HEK293T (cell line): ENCODE measurements at regions not wholly inside any gene's neighbourhood (a gene's known extent, or its start where the extent isn't known, plus 50 kb on each side); places are given as distances from the start of the nearest gene placed in this dataset.
A peak's percentile ranks its signal among the peaks of the same experiment; 100 is the strongest.

Experiments
- CTCF ChIA-PET: fragments of 350-600 bp; formaldehyde crosslinking; extraction: SDS; loops from one replicate; lab custom pipeline; 2021; ENCODE audit warnings: antibody characterized with exemption, inconsistent platforms; lab: Yijun Ruan, JAX
- POLR2A ChIA-PET: fragments of 350-600 bp; formaldehyde crosslinking; extraction: SDS; loops from one replicate; lab custom pipeline; 2020; ENCODE audit warnings: antibody characterized with exemption, inconsistent platforms; lab: Yijun Ruan, JAX
- DNase-seq: peaks from one replicate; pipeline ENCODE4 v3.0.0; 2012; ENCODE audit warnings: mixed read lengths; ENCODE audit errors: extremely low spot score
- ARNT ChIP-seq: fragments of 450-650 bp; IDR thresholded peaks from 2 replicates; pipeline ENCODE4 v1.6.1; 2017; ENCODE audit warnings: mild to moderate bottlenecking
- BHLHE40 ChIP-seq: fragments of 450-650 bp; IDR thresholded peaks from 2 replicates; pipeline ENCODE4 v1.6.1; 2016; ENCODE audit warnings: mild to moderate bottlenecking, moderate library complexity, borderline replicate concordance
- CTBP1 ChIP-seq: fragments of 450-650 bp; IDR thresholded peaks from 2 replicates; pipeline ENCODE4 v1.6.1; 2016; ENCODE audit warnings: borderline replicate concordance
- ELF4 ChIP-seq: fragments of 450-650 bp; IDR thresholded peaks from 2 replicates; pipeline ENCODE4 v1.6.1; 2017; ENCODE audit warnings: antibody characterized with exemption
- FOXA1 ChIP-seq: fragments of 450-650 bp; IDR thresholded peaks from 2 replicates; pipeline ENCODE4 v1.6.1; 2016; ENCODE audit warnings: mild to moderate bottlenecking
- FOXK2 ChIP-seq: fragments of 450-650 bp; IDR thresholded peaks from 2 replicates; pipeline ENCODE4 v1.6.1; 2016; ENCODE audit warnings: mild to moderate bottlenecking
- FOXM1 ChIP-seq: fragments of 450-650 bp; IDR thresholded peaks from 2 replicates; pipeline ENCODE4 v1.6.1; 2017; ENCODE audit warnings: mild to moderate bottlenecking, borderline replicate concordance
- HDGF ChIP-seq: fragments of 450-650 bp; IDR thresholded peaks from 2 replicates; pipeline ENCODE4 v1.6.1; 2017; ENCODE audit warnings: antibody characterized with exemption, borderline replicate concordance
- L3MBTL2 ChIP-seq: fragments of 450-650 bp; conservative IDR thresholded peaks from 2 replicates; pipeline ENCODE4 v1.6.1; 2016; ENCODE audit warnings: mild to moderate bottlenecking
- LEF1 ChIP-seq: fragments of 450-650 bp; IDR thresholded peaks from 2 replicates; pipeline ENCODE4 v1.6.1; 2017; ENCODE audit warnings: mild to moderate bottlenecking, borderline replicate concordance
- NFRKB ChIP-seq: fragments of 450-650 bp; IDR thresholded peaks from 2 replicates; pipeline ENCODE4 v1.6.1; 2016; ENCODE audit warnings: mild to moderate bottlenecking, moderate library complexity
- PKNOX1 ChIP-seq: fragments of 450-650 bp; IDR thresholded peaks from 2 replicates; pipeline ENCODE4 v1.6.1; 2016
- SP1 ChIP-seq: fragments of 450-650 bp; IDR thresholded peaks from 2 replicates; pipeline ENCODE4 v1.6.1; 2017
- SUZ12 ChIP-seq: fragments of 450-650 bp; IDR thresholded peaks from 2 replicates; pipeline ENCODE4 v1.6.1; 2016; ENCODE audit warnings: mild to moderate bottlenecking
- TARDBP ChIP-seq: fragments of 450-650 bp; IDR thresholded peaks from 2 replicates; pipeline ENCODE4 v1.6.1; 2016
- ZNF384 ChIP-seq: fragments of 450-650 bp; IDR thresholded peaks from 2 replicates; pipeline ENCODE4 v1.6.1; 2016

- TF ChIP-seq ZNF384, result no peak
- TF ChIP-seq HDGF, result no peak
- TF ChIP-seq BHLHE40, result no peak
- no peak for TF ChIP-seq PKNOX1
- TF ChIP-seq ARNT, result no peak
- TF ChIP-seq NFRKB, result no peak
- no peak for TF ChIP-seq TARDBP
- TF ChIP-seq SUZ12, result no peak
- TF ChIP-seq FOXK2, result no peak
- TF ChIP-seq ELF4, result no peak
- CTCF ChIA-PET, result no interaction called here
- POLR2A ChIA-PET, result no interaction called here
- DNase-seq, result no peak
Measured at GRCh38 chr17:34135841-34136240, 119.2 kb upstream of the CCL2 start.

- POLR2A ChIA-PET, result no interaction called here
- CTCF ChIA-PET, result no interaction called here
- no peak for DNase-seq
- TF ChIP-seq FOXA1, result no peak
- no peak for TF ChIP-seq FOXK2
- TF ChIP-seq ELF4, result no peak
- TF ChIP-seq FOXM1, result no peak
- TF ChIP-seq BHLHE40, result no peak
Measured at GRCh38 chr17:34140006-34140405, 115.1 kb upstream of the CCL2 start.

GRCh38 chr17:34141590-34141989 is 113.5 kb upstream of the CCL2 start:
- no peak for TF ChIP-seq NFRKB
- no peak for TF ChIP-seq FOXM1
- no peak for TF ChIP-seq ZNF384
- TF ChIP-seq L3MBTL2, result no peak
- no peak for TF ChIP-seq FOXK2
- no peak for TF ChIP-seq ARNT
- no peak for TF ChIP-seq TARDBP
- TF ChIP-seq BHLHE40, result no peak
- TF ChIP-seq ELF4, result no peak
- TF ChIP-seq SUZ12, result no peak
- no peak for TF ChIP-seq CTBP1
- CTCF ChIA-PET, result no interaction called here
- no peak for DNase-seq
- POLR2A ChIA-PET, result no interaction called here

- ChIA-PET POLR2A (no interaction called here), CTCF (no interaction called here)
- no peak for DNase-seq
- TF ChIP-seq PKNOX1 (no peak), TARDBP (no peak), FOXM1 (no peak), SP1 (no peak), SUZ12 (no peak), LEF1 (no peak), FOXA1 (no peak), CTBP1 (no peak)
Measured at GRCh38 chr17:34143430-34143829, 111.7 kb upstream of the CCL2 start.

GRCh38 chr17:34146440-34147043 is 108.5 kb upstream of the CCL2 start:
- ChIA-PET POLR2A (no interaction called here), CTCF (interaction anchor here (1.0 kb wide), 1 partner anchor 364 kb away, joined by 3 read pairs; no protein-coding TSS in a partner anchor)
- TF ChIP-seq PKNOX1 (peak; percentile 56), TARDBP (no peak)
- peak; percentile 27 for DNase-seq

GRCh38 chr17:34151102-34151501 is 104.0 kb upstream of the CCL2 start:
- no peak for DNase-seq
- POLR2A ChIA-PET, result no interaction called here
- CTCF ChIA-PET, result interaction anchor here (0.7 kb wide), 1 partner anchor 20 kb away, joined by 3 read pairs; no protein-coding TSS in a partner anchor
- no peak for TF ChIP-seq SUZ12
- no peak for TF ChIP-seq HDGF
- TF ChIP-seq FOXM1, result no peak
- no peak for TF ChIP-seq BHLHE40
- no peak for TF ChIP-seq PKNOX1
- TF ChIP-seq TARDBP, result no peak
- TF ChIP-seq L3MBTL2, result no peak
- no peak for TF ChIP-seq FOXA1
- TF ChIP-seq SP1, result no peak
- no peak for TF ChIP-seq ELF4
- no peak for TF ChIP-seq FOXK2
